ENCODE measurements at regions not wholly inside any gene's neighbourhood (a gene's known extent, or its start where the extent isn't known, plus 50 kb on each side); places are given as distances from the start of the nearest gene placed in this dataset.
A peak's percentile ranks its signal among the peaks of the same experiment; 100 is the strongest.

DNA sequence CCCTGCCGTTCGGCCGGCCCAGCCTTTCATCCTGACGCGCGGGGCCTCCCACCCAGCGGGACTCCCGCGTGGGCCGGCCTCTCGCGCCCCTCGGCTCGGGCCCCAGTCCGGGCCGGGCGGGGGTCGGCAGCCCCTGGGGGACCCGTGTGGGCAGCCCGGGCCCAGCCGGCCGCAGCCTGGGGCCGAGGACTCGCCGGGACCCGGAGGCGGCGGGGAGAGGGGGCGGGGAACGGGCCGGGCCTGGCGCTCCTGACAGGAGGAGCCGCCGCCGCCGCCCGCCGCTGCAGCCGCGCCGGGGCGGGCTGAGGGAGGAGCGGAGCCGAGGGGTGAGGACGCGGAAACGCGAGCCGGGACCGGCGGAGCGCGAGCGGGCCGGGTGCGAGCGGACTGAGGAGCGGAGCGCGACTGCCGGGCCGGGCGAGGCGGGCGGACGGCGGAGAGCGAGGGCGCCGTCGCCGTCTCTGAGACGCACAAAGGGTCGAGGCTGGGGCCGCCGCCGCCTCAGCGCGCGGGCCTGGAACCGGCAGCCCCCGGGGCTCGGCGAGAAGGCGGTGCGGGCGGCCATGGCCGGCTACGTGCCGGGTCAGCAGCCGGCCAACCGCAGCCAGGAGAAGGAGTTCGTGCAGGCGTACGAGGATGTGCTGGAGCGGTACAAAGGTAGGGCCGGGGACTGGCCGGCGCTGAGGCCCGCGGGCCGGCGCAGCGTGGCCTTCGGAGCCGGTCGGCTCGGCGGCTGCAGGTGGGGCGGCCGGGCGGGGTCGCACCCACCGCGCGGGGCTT, 79.1 kb downstream of the NDUFS5 start:
- Histone ChIP-seq H3K27me3 (ENCODE audit: control insufficient read depth in 2 of 2, insufficient read depth in 2 of 2, low read length in 2 of 2) (peaks cover 2 to 25% of the 10 kb centered on the region in 2 donors), H3K9me3 (replicated peaks in 1 of 2; ENCODE audit: control insufficient read depth in 1 of 2, insufficient read depth in 1 of 2, low read length in 2 of 2) (no peaks in the 10 kb centered on the region), H3K4me3 (replicated peaks in 1 of 3; ENCODE audit: low read depth in 2 of 3, low read length in 3 of 3) (peak overlapping the region; percentile 78 to 84 (median 79)), H3K4me2 (replicated peaks; ENCODE audit: extremely low read depth, low read length, poor library complexity, severe bottlenecking) (peak overlapping the region; percentile 99), H3K4me1 (ENCODE audit: control insufficient read depth in 1 of 2, insufficient read depth in 2 of 2, low read length in 2 of 2) (peaks cover 41 to 55% of the 10 kb centered on the region in 2 donors), H3K79me2 (ENCODE audit: insufficient read depth, low read length) (peaks cover 10% of the 10 kb centered on the region), H3K9ac (ENCODE audit: insufficient read depth, low read length, poor library complexity, severe bottlenecking) (peak overlapping the region; percentile 73), H2AFZ (ENCODE audit: insufficient read depth, low read depth, low read length, poor library complexity, severe bottlenecking) (peak overlapping the region; percentile 88), H3K27ac (ENCODE audit: low read depth in 1 of 2, low read length in 2 of 2) (peak overlapping the region in 1 of 2 donors; percentile 46), H3K36me3 (replicated peaks in 1 of 2; ENCODE audit: control insufficient read depth in 1 of 2, insufficient read depth in 2 of 2, low read length in 2 of 2) (no peaks in the 10 kb centered on the region), H4K20me1 (ENCODE audit: insufficient read depth, low read length) (peaks cover 34% of the 10 kb centered on the region)
- intact Hi-C loops (cut with micrococcal nuclease): no loop called here
- Mint-ChIP-seq H3K9me3 (peaks cover 0 to 5% (median 0%) of the 10 kb centered on the region in 7 donors), H3K36me3 (peaks cover 0 to 2% of the 10 kb centered on the region in 2 donors), H3K27me3 (ENCODE audit: low read depth in 3 of 3) (peaks cover 6 to 13% (median 13%) of the 10 kb centered on the region in 3 donors), H3K4me1 (peaks cover 30% of the 10 kb centered on the region), H3K4me3 (peak overlapping the region; percentile 85 to 92), H3K27ac (no peak overlapping the region)
- under 1% methylated on average over 116 of the region's 116 CpGs for WGBS (ENCODE audit: insufficient coverage)
- peak in 2 of 3 donors; percentile 25 to 37 for DNase-seq
- TF ChIP-seq, protein P1, sequence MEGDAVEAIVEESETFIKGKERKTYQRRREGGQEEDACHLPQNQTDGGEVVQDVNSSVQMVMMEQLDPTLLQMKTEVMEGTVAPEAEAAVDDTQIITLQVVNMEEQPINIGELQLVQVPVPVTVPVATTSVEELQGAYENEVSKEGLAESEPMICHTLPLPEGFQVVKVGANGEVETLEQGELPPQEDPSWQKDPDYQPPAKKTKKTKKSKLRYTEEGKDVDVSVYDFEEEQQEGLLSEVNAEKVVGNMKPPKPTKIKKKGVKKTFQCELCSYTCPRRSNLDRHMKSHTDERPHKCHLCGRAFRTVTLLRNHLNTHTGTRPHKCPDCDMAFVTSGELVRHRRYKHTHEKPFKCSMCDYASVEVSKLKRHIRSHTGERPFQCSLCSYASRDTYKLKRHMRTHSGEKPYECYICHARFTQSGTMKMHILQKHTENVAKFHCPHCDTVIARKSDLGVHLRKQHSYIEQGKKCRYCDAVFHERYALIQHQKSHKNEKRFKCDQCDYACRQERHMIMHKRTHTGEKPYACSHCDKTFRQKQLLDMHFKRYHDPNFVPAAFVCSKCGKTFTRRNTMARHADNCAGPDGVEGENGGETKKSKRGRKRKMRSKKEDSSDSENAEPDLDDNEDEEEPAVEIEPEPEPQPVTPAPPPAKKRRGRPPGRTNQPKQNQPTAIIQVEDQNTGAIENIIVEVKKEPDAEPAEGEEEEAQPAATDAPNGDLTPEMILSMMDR (IDR thresholded peaks at IDR 0.05): no peak

DNA sequence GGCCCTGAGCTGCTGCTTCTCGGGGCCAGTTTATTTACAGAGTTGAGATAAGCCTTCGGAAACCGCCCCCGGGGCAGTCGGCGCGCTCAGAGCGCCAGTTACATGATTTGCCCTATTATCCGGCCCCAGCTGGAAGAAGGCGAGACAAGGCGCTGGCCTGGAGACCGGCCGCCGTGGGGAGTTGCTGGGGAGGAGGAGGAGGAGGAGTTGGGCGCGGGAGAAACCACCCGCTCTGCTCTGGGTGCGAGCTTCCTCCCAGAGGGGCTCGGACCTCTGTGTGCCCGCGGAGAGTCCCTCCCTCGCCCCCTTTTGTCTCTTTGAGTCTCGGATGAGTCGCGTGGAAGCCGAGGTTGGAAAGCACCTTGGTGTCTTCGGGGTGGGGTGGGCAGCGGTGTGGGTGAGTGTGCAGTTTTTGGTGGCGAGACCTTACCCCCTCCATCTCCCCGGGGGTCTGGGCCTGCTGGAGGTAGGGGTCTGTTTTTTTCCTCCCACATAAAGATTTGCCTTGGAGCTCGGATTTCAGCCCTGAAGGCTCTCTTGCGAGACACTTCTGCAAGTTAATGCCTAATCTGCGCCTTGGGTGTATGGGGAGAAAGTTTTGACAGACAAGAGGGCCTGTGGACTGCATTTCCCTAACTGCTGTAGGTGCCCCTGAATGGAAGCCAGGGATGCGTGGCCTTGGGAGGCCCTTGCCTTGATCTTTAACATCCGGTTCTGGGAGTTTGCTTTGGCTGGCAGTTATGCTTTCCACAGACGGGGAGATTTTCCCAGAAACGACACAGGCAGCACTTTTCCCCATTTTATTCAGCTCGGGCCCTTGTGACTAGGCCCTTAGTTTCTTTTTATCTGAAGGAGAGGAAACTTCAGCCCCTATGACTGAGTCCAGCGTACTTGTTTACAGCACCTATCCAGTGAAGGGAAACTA, 80.0 kb downstream of the NDUFS5 start:
- Mint-ChIP-seq H3K27me3 (ENCODE audit: low read depth in 3 of 3) (peaks cover 6 to 13% (median 13%) of the 10 kb centered on the region in 3 donors), H3K4me3 (peak overlapping the region in 1 of 2 donors; percentile 92), H3K36me3 (peaks cover 0 to 2% of the 10 kb centered on the region in 2 donors), H3K27ac (peak overlapping the region in 5 of 7 donors; percentile 5 to 64 (median 48)), H3K4me1 (peaks cover 31% of the 10 kb centered on the region), H3K9me3 (peaks cover 0 to 5% (median 0%) of the 10 kb centered on the region in 7 donors)
- WGBS (ENCODE audit: insufficient coverage): 3% methylated on average over 14 of the region's 39 CpGs
- TF ChIP-seq, protein P1 (IDR thresholded peaks at IDR 0.05): no peak
- Histone ChIP-seq H3K4me1 (ENCODE audit: control insufficient read depth in 1 of 2, insufficient read depth in 2 of 2, low read length in 2 of 2) (peaks cover 41 to 55% of the 10 kb centered on the region in 2 donors), H2AFZ (ENCODE audit: insufficient read depth, low read depth, low read length, poor library complexity, severe bottlenecking) (peak overlapping the region; percentile 88), H4K20me1 (ENCODE audit: insufficient read depth, low read length) (peaks cover 34% of the 10 kb centered on the region), H3K4me3 (replicated peaks in 1 of 3; ENCODE audit: low read depth in 2 of 3, low read length in 3 of 3) (peak overlapping the region; percentile 78 to 84 (median 79)), H3K79me2 (ENCODE audit: insufficient read depth, low read length) (peaks cover 10% of the 10 kb centered on the region), H3K27me3 (ENCODE audit: control insufficient read depth in 2 of 2, insufficient read depth in 2 of 2, low read length in 2 of 2) (peaks cover 2 to 25% of the 10 kb centered on the region in 2 donors), H3K9ac (ENCODE audit: insufficient read depth, low read length, poor library complexity, severe bottlenecking) (peak overlapping the region; percentile 73), H3K9me3 (replicated peaks in 1 of 2; ENCODE audit: control insufficient read depth in 1 of 2, insufficient read depth in 1 of 2, low read length in 2 of 2) (no peaks in the 10 kb centered on the region), H3K4me2 (replicated peaks; ENCODE audit: extremely low read depth, low read length, poor library complexity, severe bottlenecking) (peak overlapping the region; percentile 99), H3K36me3 (replicated peaks in 1 of 2; ENCODE audit: control insufficient read depth in 1 of 2, insufficient read depth in 2 of 2, low read length in 2 of 2) (no peaks in the 10 kb centered on the region), H3K27ac (ENCODE audit: low read depth in 1 of 2, low read length in 2 of 2) (peak overlapping the region in 1 of 2 donors; percentile 46)
- intact Hi-C loops (cut with micrococcal nuclease): no loop called here
- peak in 1 of 3 donors; percentile 40 for DNase-seq

Measured in CD14-positive monocyte (primary cell).